SKM-1 (cell line): ENCODE measurements at regions not wholly inside any gene's neighbourhood (a gene's known extent, or its start where the extent isn't known, plus 50 kb on each side); places are given as distances from the start of the nearest gene placed in this dataset.

Source experiments
- DNase-seq: peaks from one replicate; lab custom pipeline; 2025; ENCODE audit not compliant: unreplicated experiment; lab: John Stamatoyannopoulos, UW

DNA sequence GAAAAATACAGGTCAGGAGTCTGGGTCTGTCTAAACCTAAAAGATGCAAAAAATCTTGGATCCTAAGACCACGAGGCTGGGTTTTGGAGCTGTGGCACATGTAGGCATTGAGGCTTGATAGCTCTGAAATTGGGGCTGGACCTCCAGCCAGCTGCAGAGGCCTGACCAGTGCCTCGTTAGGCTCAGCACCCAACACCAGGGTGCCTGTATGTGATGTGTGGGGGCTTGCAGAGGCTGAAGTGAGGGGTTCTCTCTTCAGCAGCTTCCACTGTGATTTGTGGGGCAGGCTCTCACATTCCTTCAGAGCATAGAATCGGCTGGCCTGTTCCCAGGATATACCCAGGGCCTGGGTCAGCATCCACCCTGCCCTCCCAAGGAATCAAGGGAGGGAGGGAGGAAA lies 247.8 kb downstream of the BUB3 start:
- no peak for DNase-seq

DNA sequence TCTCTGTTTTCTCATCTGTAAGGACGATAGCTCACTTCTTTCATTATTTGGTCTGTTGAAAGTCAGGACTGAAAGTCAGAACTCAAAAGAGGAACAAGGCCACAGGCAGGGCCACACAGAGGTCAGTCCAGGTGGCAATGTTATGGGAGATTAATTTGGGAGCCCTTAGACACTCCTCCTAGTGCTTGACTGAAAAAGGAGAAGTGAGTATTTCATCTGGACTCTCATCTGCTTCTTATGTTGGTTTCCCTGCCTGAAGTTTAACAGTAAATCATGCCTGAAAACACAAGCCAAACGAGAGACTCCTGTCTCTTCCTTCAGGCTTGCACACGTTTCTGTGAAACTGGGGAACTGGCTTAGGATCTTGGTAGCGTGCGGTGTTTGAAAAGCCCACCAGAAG lies 248.5 kb downstream of the BUB3 start:
- DNase-seq, result peak; percentile 78

DNA sequence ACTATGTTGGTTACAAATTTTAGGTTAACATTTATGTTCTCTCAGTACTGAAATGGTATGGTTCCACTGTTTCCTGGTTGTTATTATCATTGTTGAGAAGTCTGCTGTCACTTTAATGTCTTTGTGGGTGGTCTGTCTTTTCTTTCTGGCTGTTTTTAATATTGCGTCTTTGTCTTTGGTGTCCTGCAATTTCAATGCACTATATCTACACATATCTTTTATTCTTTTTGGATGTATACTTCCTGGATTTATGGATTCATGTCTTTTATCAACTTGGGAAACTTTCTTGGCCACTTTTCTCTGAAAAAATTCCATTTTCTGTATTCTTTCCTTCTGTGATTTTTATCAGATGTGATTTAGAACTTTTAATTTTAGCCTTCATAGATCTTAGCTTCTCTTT lies 250.2 kb downstream of the BUB3 start:
- DNase-seq, result no peak

DNA sequence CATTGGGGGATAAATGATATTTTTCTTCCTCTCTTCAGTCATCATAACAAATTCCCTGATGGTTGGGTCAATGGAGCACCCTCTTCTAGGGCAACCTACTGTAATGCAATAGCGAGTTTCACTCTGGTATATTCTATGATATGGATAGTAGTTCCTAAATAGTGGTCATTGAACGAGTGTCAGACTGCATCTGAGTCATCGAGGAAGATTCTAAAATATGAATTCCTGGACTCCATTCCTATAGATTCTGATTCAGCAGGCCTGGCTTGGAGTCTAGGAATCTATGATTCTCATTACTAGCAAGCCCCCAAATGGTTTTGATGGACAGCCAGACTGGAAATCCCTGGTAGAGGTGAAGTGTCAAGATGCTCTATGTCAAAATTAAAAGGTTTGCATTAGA lies 254.5 kb downstream of the BUB3 start:
- no peak for DNase-seq

DNA sequence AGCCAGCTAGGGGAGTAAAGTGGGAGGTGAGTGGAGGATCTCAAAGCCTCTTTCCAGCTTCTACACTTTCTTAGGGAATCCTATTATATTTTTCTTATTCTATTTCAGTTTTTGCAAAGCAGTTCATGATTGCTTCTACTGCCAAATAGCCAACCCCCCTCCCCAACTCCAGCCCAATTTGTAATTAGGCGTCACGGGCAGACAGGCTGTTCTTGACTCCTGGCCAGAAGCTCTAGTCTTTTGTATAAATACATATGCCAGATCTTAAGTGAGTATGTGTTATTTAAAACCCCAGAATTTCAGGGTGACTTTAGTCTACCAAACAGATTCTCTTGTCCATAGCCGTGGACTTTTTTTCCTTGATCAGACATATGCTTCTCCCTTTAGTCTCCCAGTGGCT lies 255.2 kb downstream of the BUB3 start:
- DNase-seq, result no peak

DNA sequence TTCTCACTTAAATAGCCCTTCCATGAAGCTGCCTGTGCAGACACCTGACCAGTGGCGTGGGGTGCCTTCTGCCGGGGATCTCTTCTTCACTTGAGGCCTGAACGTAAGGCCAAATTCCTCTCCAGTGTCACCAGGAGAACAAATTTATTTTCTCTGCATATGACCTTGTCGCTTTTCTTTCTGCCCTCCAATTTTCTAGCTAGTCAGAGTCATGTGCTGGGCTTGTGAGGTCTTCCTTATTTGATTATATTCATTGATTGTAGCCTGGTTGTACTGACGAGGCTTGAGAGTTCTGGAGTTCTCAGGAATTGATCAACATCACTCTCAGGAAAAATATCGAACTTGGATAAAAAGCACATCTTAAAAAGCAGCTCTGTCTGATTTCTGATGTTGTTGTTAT lies 255.7 kb downstream of the BUB3 start:
- no peak for DNase-seq

DNA sequence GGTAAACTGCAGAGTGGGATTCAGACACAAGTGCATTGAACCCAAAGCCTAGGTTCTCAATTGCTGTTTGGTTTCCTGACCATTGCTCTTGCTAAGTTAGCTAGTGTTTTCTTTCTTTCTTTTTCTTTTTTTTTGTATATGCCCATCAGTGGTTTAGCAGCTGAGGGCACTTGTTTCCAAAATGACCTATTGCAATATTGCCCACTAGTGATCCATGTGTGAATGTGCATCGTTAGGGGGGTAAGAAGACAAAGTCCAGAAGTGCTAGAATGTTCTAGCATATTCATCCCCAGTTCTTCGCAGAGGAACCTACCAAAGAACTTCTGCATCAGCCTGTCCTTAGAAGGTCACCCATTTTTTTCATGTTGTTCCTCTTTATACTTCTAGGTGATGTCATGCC lies 252.8 kb upstream of the GPR26 start:
- DNase-seq, result no peak

DNA sequence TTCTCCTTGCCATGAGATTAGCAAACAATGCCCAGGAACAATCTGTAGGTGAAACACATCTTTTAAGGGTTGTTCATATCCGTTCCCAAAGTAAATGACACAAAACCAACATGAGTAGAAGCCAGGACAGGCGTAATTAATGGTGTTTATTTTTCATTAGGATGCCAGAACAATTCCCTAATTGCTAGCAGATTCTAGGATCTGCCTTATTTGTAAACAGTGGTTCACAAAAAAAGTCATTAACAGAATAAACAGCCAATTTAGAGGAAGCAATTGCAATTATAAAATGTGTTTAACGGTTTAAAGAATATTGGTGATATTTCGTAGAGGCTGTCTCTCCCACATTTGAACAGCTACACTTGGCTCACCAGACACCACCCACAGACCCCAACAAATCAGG lies 250.6 kb upstream of the GPR26 start:
- no peak for DNase-seq

DNA sequence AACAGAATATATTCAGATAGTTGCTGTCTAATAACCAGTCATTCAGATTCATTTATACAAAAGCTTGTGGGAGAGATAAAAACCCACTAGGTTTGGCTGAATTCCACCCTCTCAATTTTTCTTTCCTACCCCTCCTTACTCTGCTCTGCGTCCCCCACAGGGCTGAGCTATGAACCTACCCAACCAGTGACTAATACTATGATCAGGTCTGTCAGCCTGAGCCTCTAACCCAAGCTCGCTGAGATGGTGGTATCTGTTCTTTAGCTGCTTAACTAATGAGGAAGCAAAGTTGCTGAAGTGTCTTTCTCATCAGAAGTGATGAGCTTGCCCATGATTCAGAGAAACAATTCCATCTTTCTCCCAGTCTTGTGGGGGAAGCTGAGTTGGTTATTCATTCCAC lies 248.7 kb upstream of the GPR26 start:
- no peak for DNase-seq

DNA sequence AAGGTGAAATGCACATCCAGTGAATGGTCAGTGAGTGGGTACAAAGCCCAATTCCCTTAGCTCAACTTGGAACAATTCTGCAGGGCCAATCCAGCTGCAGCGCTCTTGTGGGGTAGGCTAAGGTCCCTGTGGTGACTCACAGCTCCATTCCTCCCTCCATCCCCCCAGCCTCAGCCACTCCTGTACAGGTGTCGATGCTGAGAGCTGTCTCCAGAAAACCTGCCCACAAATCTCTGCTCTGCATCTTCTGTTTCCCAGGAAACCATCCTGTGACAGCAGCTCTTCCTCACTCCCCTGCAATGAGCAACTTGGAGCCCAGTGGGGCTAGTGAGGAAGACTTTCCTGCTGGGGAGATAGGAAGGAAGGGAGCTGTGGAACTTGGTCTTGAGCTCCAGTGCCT lies 244.7 kb upstream of the GPR26 start:
- DNase-seq, result no peak

DNA sequence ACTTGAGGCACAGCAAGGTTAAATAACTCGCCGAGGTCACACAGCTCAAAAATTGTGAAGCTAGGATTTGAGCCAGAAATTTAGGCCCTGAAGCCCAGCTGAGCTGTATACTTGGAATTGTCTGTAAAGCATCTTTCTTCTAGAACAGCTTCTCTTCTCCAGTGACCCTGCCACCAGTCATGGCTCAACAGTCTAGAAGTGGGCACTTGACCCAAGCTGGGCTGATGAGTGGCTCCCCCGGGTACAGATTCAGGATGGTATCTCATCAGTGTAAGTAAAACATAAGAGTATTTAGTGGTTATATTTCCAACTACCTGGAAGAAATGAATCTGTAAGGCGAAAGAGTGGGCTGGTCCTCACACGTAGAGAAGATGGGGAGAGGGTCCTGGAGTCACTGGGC lies 243.9 kb upstream of the GPR26 start:
- DNase-seq, result no peak

DNA sequence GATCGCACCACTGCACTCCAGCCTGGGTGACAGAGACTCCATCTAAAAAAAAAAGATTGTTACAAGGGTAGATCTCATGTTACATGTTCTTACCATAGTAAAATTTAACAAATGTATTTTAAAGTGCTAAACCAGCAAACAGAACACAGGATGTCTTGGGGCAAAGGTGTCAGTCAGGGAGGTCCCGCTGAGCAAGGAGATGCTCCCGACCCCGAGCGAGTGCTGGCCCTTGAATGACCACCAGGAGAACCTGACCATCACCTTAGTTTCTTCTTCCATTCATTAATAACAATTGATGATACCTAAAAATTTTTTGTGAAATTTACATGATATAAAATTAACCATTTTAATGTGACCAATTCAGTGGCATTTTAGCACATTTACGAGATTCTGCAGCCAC lies 241.6 kb upstream of the GPR26 start:
- DNase-seq, result no peak

DNA sequence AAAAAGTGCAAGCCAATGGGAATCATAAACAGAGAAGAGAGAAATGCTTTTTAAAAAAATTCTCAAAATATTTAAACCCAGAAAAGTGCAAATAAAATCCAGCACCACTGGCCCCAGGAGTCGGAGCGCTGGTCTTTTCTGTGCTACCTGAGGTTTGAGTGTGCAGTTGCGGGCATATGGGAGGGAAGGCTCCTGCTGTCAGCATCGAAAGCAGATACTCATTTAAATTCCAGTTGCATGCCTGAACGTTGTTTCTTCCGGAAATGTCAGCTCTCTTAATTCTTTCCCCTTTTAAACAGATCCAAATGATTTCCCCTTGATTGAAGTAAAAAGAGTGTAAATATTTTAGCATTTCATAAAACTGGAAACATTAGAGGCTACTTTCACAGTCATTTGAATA lies 240.5 kb upstream of the GPR26 start:
- no peak for DNase-seq

DNA sequence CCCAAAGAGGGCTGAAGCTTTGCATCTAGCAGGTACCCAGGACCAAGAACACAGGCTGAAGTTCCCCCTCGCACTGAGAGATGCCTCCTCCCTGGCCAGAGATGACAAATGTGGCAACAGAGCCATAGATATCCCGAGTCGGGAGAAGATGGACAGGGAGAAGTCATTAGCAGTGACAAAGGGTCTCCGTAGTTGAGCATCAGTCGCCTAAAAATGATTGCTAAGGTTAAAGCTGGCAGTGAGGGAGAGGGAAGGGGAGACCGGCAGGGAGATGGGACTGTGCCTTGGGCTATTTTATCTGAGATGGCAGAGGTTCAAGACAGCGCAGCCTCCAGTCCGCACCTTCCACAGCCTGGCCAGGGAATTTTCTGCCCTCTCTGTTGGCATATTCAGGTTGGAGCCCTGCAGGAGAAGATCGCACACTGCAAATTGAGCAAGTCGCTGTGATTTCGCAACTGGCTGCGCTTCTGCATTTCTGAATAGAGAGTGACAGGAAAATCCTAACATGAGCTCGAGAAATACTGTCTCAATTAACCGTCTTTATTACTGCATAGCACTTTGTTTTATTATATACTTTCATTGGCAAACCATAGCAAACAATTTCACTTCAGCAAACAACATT lies 238.9 kb upstream of the GPR26 start:
- DNase-seq, result peak; percentile 49

DNA sequence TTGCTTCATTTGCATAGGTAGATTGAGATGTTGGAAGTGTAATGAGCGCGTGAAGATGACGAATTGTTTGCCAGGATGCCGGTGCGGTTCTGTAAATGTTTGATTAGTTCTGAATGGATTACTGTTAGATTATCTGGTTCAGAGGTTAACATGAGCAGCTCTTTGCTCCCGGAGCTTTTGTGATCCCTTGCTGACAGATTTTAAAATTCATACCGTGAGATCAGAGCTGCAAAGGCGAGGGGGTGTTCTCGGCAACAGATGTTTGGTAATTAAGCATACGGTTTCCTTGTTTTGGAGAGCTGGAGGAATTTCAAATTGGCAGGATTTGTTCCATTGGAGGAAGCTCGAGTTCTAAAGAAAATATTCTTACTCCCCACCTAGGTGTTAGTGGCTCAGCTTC lies 237.8 kb upstream of the GPR26 start:
- no peak for DNase-seq

DNA sequence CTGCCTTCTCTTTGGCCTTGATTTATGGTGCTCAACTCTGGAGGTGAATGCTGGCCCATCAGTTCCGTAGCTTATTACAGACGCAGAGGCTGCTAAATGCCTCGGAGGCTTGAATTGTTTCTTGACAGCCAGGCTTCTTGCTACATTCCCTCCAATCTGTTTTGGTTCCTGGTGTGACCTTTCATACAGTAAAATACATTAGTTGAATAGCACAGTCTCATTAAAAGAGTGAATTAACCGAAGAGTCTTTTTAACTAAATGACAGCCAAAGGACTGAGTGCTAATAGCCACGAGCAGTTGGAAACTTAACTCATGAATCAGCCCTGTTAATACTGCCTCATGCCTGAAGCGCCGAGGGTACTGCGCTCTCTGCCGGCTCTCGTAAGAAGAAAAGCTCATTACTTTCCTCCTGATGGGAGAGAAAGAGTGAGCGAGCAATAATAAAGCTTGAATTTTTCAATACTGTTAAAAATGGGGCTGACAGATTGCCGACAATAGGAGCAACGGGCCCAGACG lies 236.4 kb upstream of the GPR26 start:
- no peak for DNase-seq

DNA sequence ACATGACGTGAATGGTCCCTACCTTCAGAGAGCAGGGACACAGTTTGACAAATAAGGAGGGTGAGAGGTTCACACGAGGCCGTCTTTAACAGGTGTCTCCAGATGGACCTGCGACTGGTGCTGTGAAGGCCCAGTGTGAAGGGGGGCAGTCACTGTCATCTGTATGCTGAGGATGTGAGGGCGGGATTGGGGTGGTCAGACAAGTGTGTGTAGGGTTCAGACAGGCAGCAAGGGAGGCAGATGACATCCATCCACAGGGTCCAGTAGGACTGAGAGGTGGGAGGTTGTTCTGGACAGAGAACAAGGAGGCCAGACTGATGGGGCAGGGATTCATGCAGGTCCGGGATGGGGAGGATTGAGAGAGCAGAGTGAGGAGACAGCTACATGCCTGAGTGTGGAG lies 232.6 kb upstream of the GPR26 start:
- DNase-seq, result no peak

DNA sequence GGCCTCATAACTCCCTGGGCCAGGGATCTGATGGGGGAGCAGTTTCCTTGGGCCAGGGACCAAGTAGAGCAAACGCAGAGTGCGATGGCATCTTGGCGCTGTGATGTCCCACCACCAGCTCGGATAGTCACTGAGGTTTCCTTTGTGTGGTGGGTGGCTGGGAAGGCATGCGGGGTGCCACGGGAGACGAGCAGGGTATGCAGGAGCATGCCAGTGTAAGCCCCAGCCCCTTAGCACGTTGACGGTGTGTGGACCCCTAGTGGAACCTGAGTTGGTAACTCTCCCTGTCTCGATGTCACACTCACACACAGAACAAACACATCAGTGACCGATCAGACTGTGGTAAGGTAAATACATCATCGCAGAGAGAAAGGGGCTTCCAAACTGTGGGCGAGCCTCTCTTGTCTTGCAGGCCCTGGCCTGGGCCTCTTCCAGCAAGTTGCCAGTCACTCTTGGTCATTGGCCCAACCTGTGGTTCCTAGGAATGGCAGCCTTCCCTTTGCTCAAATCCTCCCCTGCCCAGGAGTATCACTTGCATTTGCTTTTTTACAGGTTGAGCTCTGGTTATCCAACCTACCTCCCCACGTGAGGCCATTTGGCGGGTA lies 231.6 kb upstream of the GPR26 start:
- DNase-seq, result no peak

DNA sequence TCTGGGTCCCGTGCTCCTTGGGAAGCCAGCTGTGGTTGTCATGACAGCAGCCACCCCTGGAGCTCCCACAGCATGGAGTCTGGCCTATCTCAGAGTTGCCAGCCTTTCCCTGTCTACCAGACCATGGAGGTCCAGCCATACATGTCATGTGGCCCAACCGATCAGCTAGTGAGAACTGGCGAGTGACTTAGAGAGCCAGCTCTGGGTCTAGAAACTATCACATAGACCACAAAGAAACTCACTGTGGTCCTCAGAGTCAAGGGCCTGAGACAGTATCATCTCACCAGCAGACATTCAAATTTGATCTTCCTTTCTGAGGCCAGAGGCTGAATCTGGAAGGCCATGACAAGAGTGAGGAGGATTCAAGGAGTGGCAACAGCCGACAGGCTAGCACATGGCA lies 223.3 kb upstream of the GPR26 start:
- no peak for DNase-seq

DNA sequence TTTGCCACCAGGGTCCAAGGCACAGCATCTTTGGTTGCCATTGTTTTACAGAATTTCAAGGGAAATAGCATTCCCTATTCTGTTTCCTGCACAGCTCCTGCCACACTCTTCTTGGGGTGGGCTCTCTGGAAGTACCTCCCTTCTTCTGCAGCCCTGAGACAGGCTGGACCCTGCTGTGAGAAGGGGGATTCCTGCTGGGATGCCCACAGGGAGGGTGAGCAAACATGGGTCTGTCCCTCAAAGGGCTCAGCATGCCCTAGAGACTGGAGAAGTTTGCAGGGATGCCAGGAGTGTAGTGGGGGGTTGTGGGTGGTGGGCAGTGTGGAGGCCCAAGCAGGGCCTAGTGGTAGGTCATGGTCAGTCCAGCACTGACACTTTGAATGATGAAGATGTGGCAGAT lies 222.2 kb upstream of the GPR26 start:
- no peak for DNase-seq

DNA sequence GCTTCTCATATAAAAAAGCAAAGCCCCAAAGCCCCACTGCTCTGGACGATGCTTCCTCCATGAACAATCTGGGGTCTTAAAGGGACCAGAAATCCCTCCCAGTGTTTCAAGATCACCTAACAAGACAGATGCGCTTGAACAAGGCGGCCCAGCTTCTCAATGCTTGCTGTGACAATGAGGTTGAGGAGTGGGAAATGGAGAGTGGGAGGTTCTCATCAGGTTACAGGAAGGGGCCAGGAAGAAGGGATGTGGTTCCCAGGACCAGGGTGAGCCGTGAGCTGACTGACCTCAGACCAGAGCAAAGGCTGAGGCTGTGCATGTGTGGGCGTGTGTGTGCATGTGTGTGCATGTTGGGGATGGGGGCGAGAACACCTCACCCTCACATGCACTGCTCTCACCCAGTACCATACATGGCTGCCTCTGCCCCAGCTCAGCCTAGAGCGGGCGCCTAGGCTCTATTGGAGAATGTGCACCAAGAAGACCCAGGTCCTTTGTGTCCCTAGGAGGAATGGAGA lies 220.8 kb upstream of the GPR26 start:
- no peak for DNase-seq

DNA sequence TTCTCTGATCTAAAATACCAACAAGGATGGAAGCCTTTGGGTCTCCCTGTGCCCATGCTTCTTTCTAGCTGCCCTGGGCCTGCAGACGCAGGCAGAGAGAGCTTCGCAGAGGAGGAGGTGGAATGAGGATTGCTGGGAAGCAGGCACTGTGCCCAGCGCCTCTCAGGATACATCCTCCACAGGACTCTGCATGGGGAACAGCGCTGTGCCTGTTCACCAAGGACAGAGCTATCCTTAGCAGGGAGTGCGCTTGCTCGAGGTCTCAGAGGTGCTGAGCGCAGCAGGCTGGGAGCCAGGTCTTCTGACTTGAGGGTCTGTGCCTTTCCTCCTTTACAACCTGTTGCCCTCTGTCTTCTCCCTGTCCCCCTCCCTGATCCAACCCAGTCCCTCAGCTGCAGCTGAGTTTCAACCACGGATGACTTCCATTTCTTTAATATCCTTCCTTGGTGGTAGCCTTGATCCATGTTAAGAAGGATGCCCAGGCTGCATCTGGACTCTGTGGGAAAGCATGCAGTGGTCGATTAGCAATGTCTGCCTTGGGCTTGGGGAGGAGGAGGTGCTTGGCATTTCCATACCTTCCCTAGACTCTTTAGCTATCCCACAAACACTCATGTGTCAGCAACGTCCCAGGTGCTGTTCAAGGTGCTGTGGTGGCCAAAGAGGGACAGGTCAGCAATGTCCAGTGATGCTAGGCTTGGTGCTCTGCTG lies 219.6 kb upstream of the GPR26 start:
- no peak for DNase-seq
